ENCODE measurements at regions not wholly inside any gene's neighbourhood (a gene's known extent, or its start where the extent isn't known, plus 50 kb on each side); places are given as distances from the start of the nearest gene placed in this dataset.

DNA sequence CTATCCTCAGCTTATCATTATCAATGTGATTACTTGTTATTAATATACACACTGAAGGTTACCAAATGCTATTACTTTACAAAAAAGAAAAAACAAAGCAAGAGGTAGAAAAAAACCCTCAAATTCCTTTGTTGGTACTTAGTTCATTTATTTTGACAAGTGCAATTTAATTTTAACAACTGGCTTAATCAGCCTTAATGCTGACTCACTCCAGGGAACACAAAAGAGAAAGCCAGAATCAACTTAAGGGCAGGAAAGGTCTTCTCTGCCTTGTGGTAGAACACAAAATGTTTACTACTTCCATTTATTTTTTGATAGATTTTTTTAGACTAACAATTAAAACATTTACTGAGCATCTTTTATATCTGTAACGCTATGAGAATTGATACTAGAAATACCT is 417.1 kb downstream of the PCDH17 start:
- TF ChIP-seq POLR2A (IDR thresholded peaks at IDR 0.05): no peak
- TF ChIP-seq, protein P1, sequence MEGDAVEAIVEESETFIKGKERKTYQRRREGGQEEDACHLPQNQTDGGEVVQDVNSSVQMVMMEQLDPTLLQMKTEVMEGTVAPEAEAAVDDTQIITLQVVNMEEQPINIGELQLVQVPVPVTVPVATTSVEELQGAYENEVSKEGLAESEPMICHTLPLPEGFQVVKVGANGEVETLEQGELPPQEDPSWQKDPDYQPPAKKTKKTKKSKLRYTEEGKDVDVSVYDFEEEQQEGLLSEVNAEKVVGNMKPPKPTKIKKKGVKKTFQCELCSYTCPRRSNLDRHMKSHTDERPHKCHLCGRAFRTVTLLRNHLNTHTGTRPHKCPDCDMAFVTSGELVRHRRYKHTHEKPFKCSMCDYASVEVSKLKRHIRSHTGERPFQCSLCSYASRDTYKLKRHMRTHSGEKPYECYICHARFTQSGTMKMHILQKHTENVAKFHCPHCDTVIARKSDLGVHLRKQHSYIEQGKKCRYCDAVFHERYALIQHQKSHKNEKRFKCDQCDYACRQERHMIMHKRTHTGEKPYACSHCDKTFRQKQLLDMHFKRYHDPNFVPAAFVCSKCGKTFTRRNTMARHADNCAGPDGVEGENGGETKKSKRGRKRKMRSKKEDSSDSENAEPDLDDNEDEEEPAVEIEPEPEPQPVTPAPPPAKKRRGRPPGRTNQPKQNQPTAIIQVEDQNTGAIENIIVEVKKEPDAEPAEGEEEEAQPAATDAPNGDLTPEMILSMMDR (IDR thresholded peaks at IDR 0.05): no peak
- Histone ChIP-seq H3K9me3 (no peaks in the 10 kb centered on the region), H3K27ac (no peak overlapping the region), H3K4me3 (no peak overlapping the region), H3K36me3 (no peaks in the 10 kb centered on the region), H3K27me3 (no peaks in the 10 kb centered on the region), H3K4me1 (no peaks in the 10 kb centered on the region)
- no peak for DNase-seq

DNA sequence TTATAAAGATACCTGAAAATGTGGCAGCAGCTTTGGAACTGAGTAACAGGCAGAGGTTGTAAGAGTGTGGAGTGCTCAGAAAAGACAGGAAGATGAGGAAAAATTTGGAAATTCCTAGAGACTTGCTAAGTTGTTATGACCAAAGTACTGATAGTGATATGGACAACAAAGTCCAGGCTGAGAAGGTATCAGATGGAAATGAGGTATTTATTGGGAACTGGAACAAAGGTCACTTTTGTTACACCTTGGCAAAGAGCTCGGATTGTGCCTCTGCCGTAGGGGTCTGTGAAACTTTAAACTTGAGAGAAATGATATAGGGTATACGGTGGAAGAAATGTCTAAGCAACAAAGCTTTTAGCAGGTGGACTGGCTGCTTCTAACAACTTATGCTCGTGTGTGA is 419.9 kb downstream of the PCDH17 start:
- H3K4me3 ChIP-seq: no peak overlapping the region
- no peaks in the 10 kb centered on the region for H3K9me3 ChIP-seq
- H3K27me3 ChIP-seq: no peaks in the 10 kb centered on the region
- DNase-seq: no peak
- H3K4me1 ChIP-seq: no peaks in the 10 kb centered on the region
- no peak overlapping the region for H3K27ac ChIP-seq
- TF ChIP-seq, protein P1 (IDR thresholded peaks at IDR 0.05): no peak
- no peak for TF ChIP-seq POLR2A (IDR thresholded peaks at IDR 0.05)
- H3K36me3 ChIP-seq: no peaks in the 10 kb centered on the region

DNA sequence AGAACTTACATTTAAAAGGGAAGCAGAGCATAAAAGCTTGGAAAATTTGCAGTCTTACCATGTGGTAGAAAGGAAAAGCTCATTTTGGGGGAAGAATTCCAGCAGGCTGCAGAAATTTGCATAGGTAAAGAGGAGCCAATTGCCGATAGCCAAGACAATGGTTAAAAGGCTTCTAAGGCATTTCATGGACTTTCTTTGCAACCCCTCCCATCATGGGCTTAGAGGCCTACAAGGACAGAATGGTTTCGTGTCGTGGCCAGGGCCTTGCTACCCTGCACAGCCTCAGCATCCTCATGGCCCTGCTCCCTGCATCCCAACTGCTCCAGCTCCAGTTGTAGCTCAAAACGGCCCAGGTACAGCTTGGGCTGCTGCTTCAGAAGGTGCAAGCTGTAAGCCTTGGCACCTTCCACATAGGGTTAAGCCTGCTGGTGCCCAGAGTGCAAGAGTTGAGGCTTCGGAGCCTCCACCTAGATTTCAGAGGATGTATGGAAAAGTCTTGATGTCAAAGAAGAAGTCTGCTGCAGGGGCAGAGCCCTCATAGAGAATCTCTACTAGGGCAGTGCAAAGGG is 420.3 kb downstream of the PCDH17 start:
- TF ChIP-seq, protein P1 (IDR thresholded peaks at IDR 0.05): no peak
- no peak for TF ChIP-seq POLR2A (IDR thresholded peaks at IDR 0.05)

DNA sequence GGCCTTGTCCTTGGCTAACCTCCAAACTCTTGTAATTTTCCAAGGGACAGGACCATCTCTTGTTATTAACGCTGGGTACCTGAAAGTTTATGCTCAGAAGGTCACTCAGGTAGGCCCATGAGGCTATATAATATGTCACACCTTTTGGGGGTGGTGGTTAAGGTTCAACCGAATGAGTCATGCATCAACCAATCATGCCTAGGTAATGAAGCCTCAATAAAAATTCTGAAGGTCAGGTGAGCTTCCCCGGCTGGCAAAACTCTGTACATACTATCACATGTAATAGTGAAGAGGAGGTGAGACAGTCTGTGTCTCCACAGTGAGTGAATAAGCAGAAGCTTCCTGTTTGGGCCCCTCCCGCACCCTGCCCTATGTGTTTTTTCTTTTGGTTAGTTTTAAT is 424.9 kb downstream of the PCDH17 start:
- no peak for TF ChIP-seq POLR2A (IDR thresholded peaks at IDR 0.05)
- TF ChIP-seq, protein P1 (IDR thresholded peaks at IDR 0.05): no peak
- Histone ChIP-seq H3K36me3 (no peaks in the 10 kb centered on the region), H3K27me3 (no peaks in the 10 kb centered on the region), H3K4me1 (no peaks in the 10 kb centered on the region), H3K9me3 (no peaks in the 10 kb centered on the region), H3K27ac (no peak overlapping the region), H3K4me3 (no peak overlapping the region)
- DNase-seq: peak in 1 of 3 donors; percentile 54

More for the DNA sequence above, 420.3 kb downstream of the PCDH17 start:
- no peak overlapping the region for H3K4me3 ChIP-seq
- H3K36me3 ChIP-seq: no peaks in the 10 kb centered on the region
- peak in 1 of 3 donors; percentile 37 for DNase-seq
- H3K27me3 ChIP-seq: no peaks in the 10 kb centered on the region
- H3K27ac ChIP-seq: no peak overlapping the region
- no peaks in the 10 kb centered on the region for H3K4me1 ChIP-seq
- H3K9me3 ChIP-seq: no peaks in the 10 kb centered on the region

DNA sequence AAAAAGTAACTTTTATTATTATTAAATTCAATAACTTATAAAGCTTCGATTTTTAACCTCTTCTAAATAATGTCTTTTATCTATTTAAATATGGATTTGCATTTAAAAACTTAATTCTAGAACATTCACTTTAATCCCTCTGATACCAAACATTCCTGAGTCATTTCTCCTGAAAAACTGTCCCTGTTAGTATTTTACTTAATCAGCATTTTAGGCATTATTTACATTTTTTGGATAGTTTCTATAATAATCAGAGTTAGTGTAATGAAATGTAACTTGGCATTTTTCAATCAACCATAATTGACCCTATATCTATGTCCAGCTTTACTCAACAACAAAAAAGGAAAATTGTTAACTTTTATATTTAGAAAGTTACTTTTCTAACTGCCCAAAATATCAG is 428.1 kb downstream of the PCDH17 start:
- DNase-seq: no peak
- Histone ChIP-seq H3K4me3 (no peak overlapping the region), H3K9me3 (no peaks in the 10 kb centered on the region), H3K36me3 (no peaks in the 10 kb centered on the region), H3K27ac (no peak overlapping the region), H3K27me3 (no peaks in the 10 kb centered on the region), H3K4me1 (no peaks in the 10 kb centered on the region)
- no peak for TF ChIP-seq POLR2A (IDR thresholded peaks at IDR 0.05)
- TF ChIP-seq, protein P1 (IDR thresholded peaks at IDR 0.05): no peak

DNA sequence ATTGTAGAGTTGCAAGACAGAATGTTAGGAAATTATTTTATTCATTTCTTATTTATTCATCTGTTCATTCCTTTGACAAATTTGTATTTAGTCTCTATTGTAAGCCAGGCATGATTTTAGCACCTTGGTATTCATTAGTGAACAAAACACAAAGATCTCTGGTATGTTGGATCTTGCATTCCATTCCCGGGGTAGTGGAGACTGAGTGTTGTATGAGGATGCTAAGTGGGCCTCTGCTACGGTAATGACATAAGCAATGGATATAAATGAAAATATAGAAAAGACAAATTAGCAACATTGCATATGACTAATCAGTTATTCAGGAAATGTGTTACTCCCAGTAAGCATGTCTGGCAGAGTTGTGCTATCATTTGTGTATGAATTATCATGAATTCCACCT is 449.3 kb downstream of the PCDH17 start:
- H3K4me1 ChIP-seq: no peaks in the 10 kb centered on the region

More for the DNA sequence above, 449.3 kb downstream of the PCDH17 start:
- Histone ChIP-seq H3K27me3 (no peaks in the 10 kb centered on the region), H3K9me3 (no peaks in the 10 kb centered on the region), H3K27ac (no peak overlapping the region), H3K36me3 (no peaks in the 10 kb centered on the region), H3K4me3 (no peak overlapping the region)
- TF ChIP-seq POLR2A (IDR thresholded peaks at IDR 0.05): no peak
- TF ChIP-seq, protein P1 (IDR thresholded peaks at IDR 0.05): no peak
- no peak for DNase-seq

Measured in Peyer's patch (tissue), 4 donors.